ENCODE measurements at regions not wholly inside any gene's neighbourhood (a gene's known extent, or its start where the extent isn't known, plus 50 kb on each side); places are given as distances from the start of the nearest gene placed in this dataset.

DNA sequence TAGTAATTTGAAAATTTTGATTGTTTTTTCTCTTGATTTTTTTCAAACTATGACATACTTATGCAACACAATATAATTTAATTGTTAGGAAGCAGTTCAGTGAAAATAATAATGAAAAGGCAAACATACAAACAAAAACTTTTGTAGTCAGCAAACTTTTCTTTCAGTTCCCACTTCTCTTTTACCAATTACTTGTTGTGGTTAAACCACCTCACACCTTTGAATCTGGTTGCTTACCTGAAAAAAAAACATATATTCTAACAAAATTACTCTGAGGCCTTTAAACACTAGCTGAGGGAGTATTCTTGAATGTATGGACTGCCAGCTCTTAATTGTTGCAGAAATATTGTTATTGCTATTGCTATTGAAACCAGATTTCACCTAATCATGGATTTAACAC is 266.2 kb upstream of the SEMA3C start:
- TF ChIP-seq, protein P1, sequence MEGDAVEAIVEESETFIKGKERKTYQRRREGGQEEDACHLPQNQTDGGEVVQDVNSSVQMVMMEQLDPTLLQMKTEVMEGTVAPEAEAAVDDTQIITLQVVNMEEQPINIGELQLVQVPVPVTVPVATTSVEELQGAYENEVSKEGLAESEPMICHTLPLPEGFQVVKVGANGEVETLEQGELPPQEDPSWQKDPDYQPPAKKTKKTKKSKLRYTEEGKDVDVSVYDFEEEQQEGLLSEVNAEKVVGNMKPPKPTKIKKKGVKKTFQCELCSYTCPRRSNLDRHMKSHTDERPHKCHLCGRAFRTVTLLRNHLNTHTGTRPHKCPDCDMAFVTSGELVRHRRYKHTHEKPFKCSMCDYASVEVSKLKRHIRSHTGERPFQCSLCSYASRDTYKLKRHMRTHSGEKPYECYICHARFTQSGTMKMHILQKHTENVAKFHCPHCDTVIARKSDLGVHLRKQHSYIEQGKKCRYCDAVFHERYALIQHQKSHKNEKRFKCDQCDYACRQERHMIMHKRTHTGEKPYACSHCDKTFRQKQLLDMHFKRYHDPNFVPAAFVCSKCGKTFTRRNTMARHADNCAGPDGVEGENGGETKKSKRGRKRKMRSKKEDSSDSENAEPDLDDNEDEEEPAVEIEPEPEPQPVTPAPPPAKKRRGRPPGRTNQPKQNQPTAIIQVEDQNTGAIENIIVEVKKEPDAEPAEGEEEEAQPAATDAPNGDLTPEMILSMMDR (IDR thresholded peaks at IDR 0.05; ENCODE audit: low read length) = no peak
- no peak for TF ChIP-seq EZH2 (IDR thresholded peaks at IDR 0.05; ENCODE audit: borderline replicate concordance, low read length)

Measured in OCI-LY1 (cell line).